ENCODE measurements at regions not wholly inside any gene's neighbourhood (a gene's known extent, or its start where the extent isn't known, plus 50 kb on each side); places are given as distances from the start of the nearest gene placed in this dataset.
"Not testable (repeated sequence)": the region's sequence is repeated elsewhere in the genome, so short reads cannot be mapped to it uniquely, and the experiment has no call there.

DNA sequence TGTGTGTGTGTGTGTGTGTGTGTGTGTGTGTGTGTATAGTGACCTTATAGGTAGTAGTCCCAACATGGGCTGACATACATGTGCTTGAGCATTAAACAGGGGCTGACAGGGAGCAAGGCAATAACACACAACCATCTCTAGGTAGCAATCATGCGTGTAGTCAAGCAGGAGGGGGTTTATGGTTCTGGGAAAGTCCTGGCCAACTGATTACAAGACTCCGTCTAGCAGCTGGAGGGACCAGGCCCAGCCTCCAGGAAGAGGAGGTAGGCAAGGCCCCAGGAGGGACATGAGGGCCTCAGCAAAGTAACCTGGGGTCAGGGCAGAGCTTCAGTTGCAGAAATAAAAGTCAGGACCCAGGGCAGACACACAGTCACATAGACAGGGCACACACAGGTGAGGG is 60.6 kb upstream of the E2F3 start:
- no peak for DNase-seq (ENCODE audit: low read depth in 2 of 2)

DNA sequence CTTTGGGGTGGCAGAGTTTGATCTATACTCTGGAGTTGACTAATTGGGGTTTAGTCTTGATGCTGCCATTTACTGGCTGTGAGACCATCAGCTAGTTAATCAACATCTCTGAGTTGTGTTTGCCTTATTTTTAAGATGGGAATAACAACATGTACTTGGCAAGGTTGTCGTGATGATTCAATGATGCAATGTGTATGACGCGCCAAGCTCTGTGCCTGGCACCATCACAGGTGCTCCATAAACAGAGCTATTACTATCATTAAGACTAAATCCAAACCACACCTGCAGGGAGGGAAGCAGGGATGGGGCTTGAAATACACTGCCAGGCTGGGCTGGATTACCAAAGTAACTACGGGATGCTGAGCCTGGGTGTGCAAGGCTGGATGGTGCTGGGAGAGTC is 60.1 kb upstream of the E2F3 start:
- no peak for DNase-seq (ENCODE audit: low read depth in 2 of 2)

DNA sequence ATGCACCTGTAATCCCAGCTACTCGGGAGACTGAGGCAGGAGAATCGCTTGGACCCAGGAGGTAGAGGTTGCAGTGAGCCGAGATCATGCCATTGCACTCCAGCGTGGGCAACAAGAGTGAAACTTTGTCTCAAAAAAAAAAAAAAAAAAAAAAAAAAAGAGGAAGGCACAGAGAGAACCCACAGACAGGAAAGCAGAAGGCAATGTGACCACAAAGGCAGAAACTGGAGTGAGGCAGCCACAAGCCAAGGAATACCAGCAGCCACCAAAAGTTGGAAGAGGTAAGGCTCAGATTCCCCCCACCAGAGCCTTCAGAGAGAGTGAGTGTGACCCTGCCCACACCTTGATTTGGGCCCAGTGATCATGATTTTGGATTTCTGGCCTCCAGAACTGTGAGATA is 54.7 kb upstream of the E2F3 start:
- DNase-seq (ENCODE audit: low read depth in 2 of 2), result not testable (repeated sequence)

DNA sequence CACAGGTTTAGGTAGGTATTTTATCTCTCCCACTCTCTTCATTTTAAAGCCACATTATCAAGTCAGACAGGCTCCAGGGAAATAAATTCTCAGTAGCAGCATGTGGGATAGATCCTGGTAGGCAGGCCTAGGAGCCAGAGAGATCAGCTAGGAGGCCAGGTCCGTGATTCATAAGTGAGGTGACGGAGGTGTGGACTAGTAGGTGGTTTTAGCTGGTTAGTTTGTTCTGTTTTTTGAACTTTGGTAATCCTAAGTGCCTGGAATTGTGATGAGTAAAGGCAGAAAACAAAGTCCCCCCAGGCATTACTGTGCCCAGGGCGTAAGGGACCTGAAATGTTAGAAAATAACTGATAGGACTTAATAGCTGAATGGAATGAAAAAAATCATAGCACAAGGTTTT is 53.6 kb upstream of the E2F3 start:
- no peak for DNase-seq (ENCODE audit: low read depth in 2 of 2)

DNA sequence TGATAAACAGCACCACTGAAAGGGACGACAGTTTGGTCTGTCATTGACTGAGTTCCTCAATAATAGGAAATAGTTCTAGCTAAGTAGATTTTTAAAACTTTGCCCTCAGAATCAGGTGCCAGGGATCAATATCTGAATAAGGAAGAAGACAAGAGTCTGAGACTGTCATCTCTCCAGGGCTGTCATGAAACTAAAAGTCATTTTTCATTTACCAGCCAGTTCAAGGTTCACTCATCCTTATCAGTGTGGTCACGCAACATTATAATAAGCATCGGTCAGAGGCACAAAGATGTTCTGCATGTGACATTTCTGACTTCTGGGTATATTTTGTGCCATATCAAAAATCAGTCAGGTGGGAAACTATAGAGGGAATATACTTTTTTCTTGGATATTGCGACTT is 52.5 kb upstream of the E2F3 start:
- no peak for DNase-seq (ENCODE audit: low read depth in 2 of 2)

DNA sequence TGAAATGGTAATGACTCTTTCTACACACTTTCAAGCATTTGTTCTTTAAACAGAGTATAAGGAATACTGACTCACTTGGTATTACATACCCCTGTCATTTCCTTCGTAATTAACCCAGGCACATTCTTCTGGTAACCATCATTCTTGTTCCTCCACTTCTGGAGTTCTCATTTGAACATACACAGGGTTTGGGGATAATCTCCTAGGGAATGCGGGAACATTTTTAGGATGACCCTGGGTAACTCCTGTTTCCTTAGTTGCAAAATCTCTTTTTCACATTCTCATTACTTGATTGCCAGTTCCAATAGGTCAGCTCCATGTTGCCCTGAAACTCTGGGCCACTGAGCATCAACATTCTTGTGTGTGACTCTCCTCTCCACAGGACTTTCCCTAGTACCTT is 51.5 kb upstream of the E2F3 start:
- DNase-seq (ENCODE audit: low read depth in 2 of 2), result no peak

DNA sequence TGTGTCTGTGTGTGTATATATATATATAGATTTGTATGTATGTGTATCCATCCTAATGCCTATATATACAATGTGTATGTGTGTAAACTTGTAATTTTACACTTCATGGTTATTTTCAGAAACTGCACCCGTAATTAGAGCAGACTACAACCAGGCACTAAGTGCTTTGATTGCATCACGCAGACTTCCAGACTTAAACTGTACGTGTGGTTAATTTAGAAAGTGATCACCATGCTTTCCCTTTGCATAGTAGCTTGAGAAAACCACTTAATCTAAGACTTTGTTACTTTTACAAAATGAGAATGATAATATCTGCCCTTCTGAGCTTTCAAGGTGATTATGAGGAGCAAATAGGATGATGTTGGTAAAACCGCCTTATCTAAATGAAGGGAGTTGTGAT is 50.1 kb upstream of the E2F3 start:
- DNase-seq (ENCODE audit: low read depth in 2 of 2), result no peak

Measured in stimulated activated CD8-positive, alpha-beta memory T cell treated with anti-CD3 and anti-CD28 coated beads, Interleukin-15, amount 100 ng/mL, for 48 hours (primary cell).